OCI-LY1 (cell line): ENCODE measurements at regions not wholly inside any gene's neighbourhood (a gene's known extent, or its start where the extent isn't known, plus 50 kb on each side); places are given as distances from the start of the nearest gene placed in this dataset.

Experiments used
- H2AFZ ChIP-seq: fragments of 200-600 bp; sonication (generic), shearing (Covaris generic); 2 replicates; pipeline ENCODE4 v1.6.0; 2014; ENCODE audit warnings: antibody characterized with exemption, mild to moderate bottlenecking, low read length
- H3F3A ChIP-seq: fragments of 200-600 bp; sonication (generic), shearing (Covaris generic); 2 replicates; pipeline ENCODE4 v1.6.0; 2014; ENCODE audit warnings: mild to moderate bottlenecking, antibody characterized with exemption, low read length, moderate library complexity; ENCODE audit not compliant: insufficient read depth
- H3K27ac ChIP-seq: fragments of 200-600 bp; sonication (generic); 2 replicates; pipeline ENCODE4 v1.5.1; 2014; ENCODE audit warnings: low read length, mixed run types, mild to moderate bottlenecking, low read depth; ENCODE audit not compliant: poor library complexity, severe bottlenecking
- H3K27me3 ChIP-seq: fragments of 200-600 bp; sonication (generic); 2 replicates; pipeline ENCODE4 v1.6.0; 2014; ENCODE audit warnings: antibody characterized with exemption, mild to moderate bottlenecking, low read length, moderate library complexity; ENCODE audit not compliant: insufficient read depth
- H3K36me3 ChIP-seq: fragments of 200-600 bp; sonication (generic); 2 replicates; pipeline ENCODE4 v1.6.1; 2014; ENCODE audit warnings: mild to moderate bottlenecking, antibody characterized with exemption, low read length, moderate library complexity, mixed read lengths; ENCODE audit not compliant: insufficient read depth
- H3K4me1 ChIP-seq: fragments of 200-600 bp; sonication (generic); 2 replicates; pipeline ENCODE4 v1.5.1; 2014; ENCODE audit warnings: mild to moderate bottlenecking, low read length, moderate library complexity; ENCODE audit not compliant: insufficient read depth, severe bottlenecking
- H3K4me2 ChIP-seq: fragments of 200-600 bp; sonication (generic), shearing (Covaris generic); 2 replicates; pipeline ENCODE4 v1.6.1; 2014; ENCODE audit warnings: low read length
- H3K4me3 ChIP-seq: fragments of 200-600 bp; sonication (generic); 2 replicates; pipeline ENCODE4 v1.5.1; 2014; ENCODE audit warnings: low read length, low read depth, mild to moderate bottlenecking, mixed read lengths; ENCODE audit not compliant: poor library complexity, severe bottlenecking
- H3K79me2 ChIP-seq: fragments of 200-600 bp; shearing (Covaris generic); 2 replicates; pipeline ENCODE4 v1.6.1; 2016; ENCODE audit warnings: mixed run types, low read length, mixed read lengths; ENCODE audit not compliant: insufficient read depth
- H3K9ac ChIP-seq: fragments of 200-600 bp; sonication (generic), shearing (Covaris generic); 2 replicates; pipeline ENCODE4 v1.6.1; 2014; ENCODE audit warnings: mild to moderate bottlenecking, low read length, mixed read lengths
- H3K9me2 ChIP-seq: fragments of 200-600 bp; sonication (generic), shearing (Covaris generic); 2 replicates; pipeline ENCODE4 v1.6.1; 2014; ENCODE audit warnings: low read depth, mild to moderate bottlenecking, low read length, mixed read lengths
- H3K9me3 ChIP-seq: fragments of 200-600 bp; shearing (Covaris generic); 2 replicates; pipeline ENCODE4 v1.6.1; 2014; ENCODE audit warnings: low read length, mixed read lengths
- H4K20me1 ChIP-seq: fragments of 200-600 bp; sonication (generic), shearing (Covaris generic); 2 replicates; pipeline ENCODE4 v1.6.0; 2016; ENCODE audit warnings: mild to moderate bottlenecking, low read length; ENCODE audit not compliant: insufficient read depth
- EZH2 ChIP-seq: fragments of 200-600 bp; sonication (generic), shearing (Covaris generic); IDR thresholded peaks from 2 replicates; pipeline ENCODE4 v1.8.0; 2017; ENCODE audit warnings: borderline replicate concordance, mixed run types, mild to moderate bottlenecking, antibody characterized with exemption, low read length, moderate library complexity, mixed read lengths
- TF ChIP-seq, protein P1 (sequence below): fragments of 200-600 bp; sonication (generic), shearing (Covaris generic); IDR thresholded peaks from 2 replicates; pipeline ENCODE4 v1.5.1; 2017; ENCODE audit warnings: mild to moderate bottlenecking, antibody characterized with exemption, low read length, moderate library complexity, mixed read lengths

DNA sequence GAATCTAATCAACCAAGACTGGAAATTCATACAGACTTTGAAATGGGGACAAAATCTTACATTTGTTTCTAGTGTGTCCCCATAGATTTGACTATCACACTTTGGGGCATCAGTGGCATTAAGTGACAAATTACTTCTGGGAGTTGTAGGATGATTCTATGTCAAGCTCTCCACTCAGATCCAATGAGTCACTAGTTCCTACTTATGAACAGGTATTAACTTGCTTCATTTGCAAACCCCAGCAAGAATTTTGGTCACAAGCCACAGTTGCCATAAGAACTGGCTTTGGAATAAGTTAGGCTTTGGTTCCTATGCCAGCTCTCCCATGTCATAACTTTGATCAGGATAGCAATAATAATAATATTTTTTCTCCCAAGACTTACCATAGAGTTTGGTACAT, 77.6 kb upstream of the PTPRK start:
- Histone ChIP-seq H3K9me2 (no peaks in the 10 kb centered on the region), H3F3A (no peaks in the 10 kb centered on the region), H3K36me3 (no peaks in the 10 kb centered on the region), H3K4me1 (no peaks in the 10 kb centered on the region), H3K9me3 (no peaks in the 10 kb centered on the region), H3K4me2 (no peak overlapping the region), H3K79me2 (no peaks in the 10 kb centered on the region), H2AFZ (no peak overlapping the region), H4K20me1 (no peaks in the 10 kb centered on the region), H3K9ac (no peak overlapping the region), H3K4me3 (no peak overlapping the region), H3K27ac (no peak overlapping the region), H3K27me3 (no peaks in the 10 kb centered on the region)
- TF ChIP-seq, protein P1, sequence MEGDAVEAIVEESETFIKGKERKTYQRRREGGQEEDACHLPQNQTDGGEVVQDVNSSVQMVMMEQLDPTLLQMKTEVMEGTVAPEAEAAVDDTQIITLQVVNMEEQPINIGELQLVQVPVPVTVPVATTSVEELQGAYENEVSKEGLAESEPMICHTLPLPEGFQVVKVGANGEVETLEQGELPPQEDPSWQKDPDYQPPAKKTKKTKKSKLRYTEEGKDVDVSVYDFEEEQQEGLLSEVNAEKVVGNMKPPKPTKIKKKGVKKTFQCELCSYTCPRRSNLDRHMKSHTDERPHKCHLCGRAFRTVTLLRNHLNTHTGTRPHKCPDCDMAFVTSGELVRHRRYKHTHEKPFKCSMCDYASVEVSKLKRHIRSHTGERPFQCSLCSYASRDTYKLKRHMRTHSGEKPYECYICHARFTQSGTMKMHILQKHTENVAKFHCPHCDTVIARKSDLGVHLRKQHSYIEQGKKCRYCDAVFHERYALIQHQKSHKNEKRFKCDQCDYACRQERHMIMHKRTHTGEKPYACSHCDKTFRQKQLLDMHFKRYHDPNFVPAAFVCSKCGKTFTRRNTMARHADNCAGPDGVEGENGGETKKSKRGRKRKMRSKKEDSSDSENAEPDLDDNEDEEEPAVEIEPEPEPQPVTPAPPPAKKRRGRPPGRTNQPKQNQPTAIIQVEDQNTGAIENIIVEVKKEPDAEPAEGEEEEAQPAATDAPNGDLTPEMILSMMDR = no peak
- no peak for TF ChIP-seq EZH2

DNA sequence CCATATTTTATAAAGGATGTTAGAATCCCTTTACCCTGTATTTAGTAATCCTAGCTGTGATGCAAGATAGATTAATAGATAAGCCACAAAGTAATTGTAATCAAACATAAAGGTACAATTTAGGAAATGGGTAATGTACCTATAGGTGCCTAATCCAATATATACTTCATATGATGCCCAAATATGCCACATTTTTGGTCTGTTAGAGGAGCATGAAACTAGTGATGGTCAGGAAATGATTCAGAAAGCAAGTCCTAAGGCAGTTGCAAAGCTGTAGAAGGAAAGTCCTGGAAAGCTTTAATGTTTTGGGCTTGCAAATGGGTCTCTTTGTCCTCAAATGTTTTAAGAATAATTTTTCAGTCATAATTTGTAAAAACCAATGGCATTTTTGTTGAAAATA, 76.6 kb upstream of the PTPRK start:
- no peak for TF ChIP-seq EZH2
- TF ChIP-seq, protein P1 = no peak
- no peak overlapping the region for H3K4me2 ChIP-seq

GRCh38 chr6:128595544-128595943, 75.1 kb upstream of the PTPRK start:
- TF ChIP-seq EZH2 = no peak
- TF ChIP-seq, protein P1 = no peak
- Histone ChIP-seq H3K27me3 (no peaks in the 10 kb centered on the region), H3K9me2 (no peaks in the 10 kb centered on the region), H3K4me3 (no peak overlapping the region), H3K4me1 (no peaks in the 10 kb centered on the region), H2AFZ (no peak overlapping the region), H3F3A (no peaks in the 10 kb centered on the region), H3K9ac (no peak overlapping the region), H3K4me2 (no peak overlapping the region), H3K9me3 (no peaks in the 10 kb centered on the region), H3K36me3 (no peaks in the 10 kb centered on the region), H4K20me1 (no peaks in the 10 kb centered on the region), H3K27ac (no peak overlapping the region), H3K79me2 (no peaks in the 10 kb centered on the region)

More for the DNA sequence above, 76.6 kb upstream of the PTPRK start:
- no peaks in the 10 kb centered on the region for H3K79me2 ChIP-seq
- no peak overlapping the region for H3K9ac ChIP-seq
- no peak overlapping the region for H2AFZ ChIP-seq
- H3K27me3 ChIP-seq = no peaks in the 10 kb centered on the region
- H3K4me1 ChIP-seq = no peaks in the 10 kb centered on the region
- H3F3A ChIP-seq = no peaks in the 10 kb centered on the region
- no peaks in the 10 kb centered on the region for H3K36me3 ChIP-seq
- no peaks in the 10 kb centered on the region for H3K9me2 ChIP-seq
- no peaks in the 10 kb centered on the region for H3K9me3 ChIP-seq
- no peak overlapping the region for H3K27ac ChIP-seq
- H4K20me1 ChIP-seq = no peaks in the 10 kb centered on the region
- no peak overlapping the region for H3K4me3 ChIP-seq
